CD4-positive, alpha-beta T cell treated with Interleukin-10 for 1 hour (primary cell): ENCODE measurements at regions not wholly inside any gene's neighbourhood (a gene's known extent, or its start where the extent isn't known, plus 50 kb on each side); places are given as distances from the start of the nearest gene placed in this dataset.
"Not testable (repeated sequence)": the region's sequence is repeated elsewhere in the genome, so short reads cannot be mapped to it uniquely, and the experiment has no call there.

Source experiments
- DNase-seq: peaks from one replicate; pipeline ENCODE4 v3.0.0-alpha.2; 2020

GRCh38 chrY:7720974-7721373, 809.4 kb upstream of the AMELY start:
- DNase-seq = no peak

- DNase-seq = no peak
Observed at GRCh38 chrY:7719271-7719670, 807.7 kb upstream of the AMELY start.

GRCh38 chrY:7718626-7719025, 807.1 kb upstream of the AMELY start:
- DNase-seq = no peak

GRCh38 chrY:7718126-7718525, 806.6 kb upstream of the AMELY start:
- no peak for DNase-seq

- no peak for DNase-seq
Observed at GRCh38 chrY:7714426-7714825, 802.9 kb upstream of the AMELY start.

GRCh38 chrY:7713738-7714137, 802.2 kb upstream of the AMELY start:
- not testable (repeated sequence) for DNase-seq

- no peak for DNase-seq
Observed at GRCh38 chrY:7712289-7712688, 800.7 kb upstream of the AMELY start.

- DNase-seq = no peak
Observed at GRCh38 chrY:7703578-7704140, 792.1 kb upstream of the AMELY start.

GRCh38 chrY:7702481-7702880, 790.9 kb upstream of the AMELY start:
- no peak for DNase-seq

GRCh38 chrY:7701676-7702075, 790.1 kb upstream of the AMELY start:
- DNase-seq = no peak

GRCh38 chrY:7697506-7697905, 786.0 kb upstream of the AMELY start:
- no peak for DNase-seq

GRCh38 chrY:7692701-7693100, 781.1 kb upstream of the AMELY start:
- DNase-seq = no peak

GRCh38 chrY:7687086-7687485, 775.5 kb upstream of the AMELY start:
- no peak for DNase-seq

GRCh38 chrY:7684546-7684945, 773.0 kb upstream of the AMELY start:
- no peak for DNase-seq

GRCh38 chrY:7682386-7682785, 770.8 kb upstream of the AMELY start:
- no peak for DNase-seq

GRCh38 chrY:7681426-7681825, 769.9 kb upstream of the AMELY start:
- DNase-seq = no peak

GRCh38 chrY:7674465-7674864, 762.9 kb upstream of the AMELY start:
- DNase-seq = no peak

- DNase-seq = no peak
Observed at GRCh38 chrY:7672796-7673195, 761.2 kb upstream of the AMELY start.

GRCh38 chrY:7663261-7663660, 751.7 kb upstream of the AMELY start:
- DNase-seq = no peak

GRCh38 chrY:7659047-7659446, 747.5 kb upstream of the AMELY start:
- no peak for DNase-seq

GRCh38 chrY:7656596-7656995, 745.0 kb upstream of the AMELY start:
- DNase-seq = no peak

- no peak for DNase-seq
Observed at GRCh38 chrY:7654985-7655384, 743.4 kb upstream of the AMELY start.

- not testable (repeated sequence) for DNase-seq
Observed at GRCh38 chrY:7649866-7650265, 738.3 kb upstream of the AMELY start.
